ENCODE measurements at regions not wholly inside any gene's neighbourhood (a gene's known extent, or its start where the extent isn't known, plus 50 kb on each side); places are given as distances from the start of the nearest gene placed in this dataset.
A peak's percentile ranks its signal among the peaks of the same experiment; 100 is the strongest.

DNA sequence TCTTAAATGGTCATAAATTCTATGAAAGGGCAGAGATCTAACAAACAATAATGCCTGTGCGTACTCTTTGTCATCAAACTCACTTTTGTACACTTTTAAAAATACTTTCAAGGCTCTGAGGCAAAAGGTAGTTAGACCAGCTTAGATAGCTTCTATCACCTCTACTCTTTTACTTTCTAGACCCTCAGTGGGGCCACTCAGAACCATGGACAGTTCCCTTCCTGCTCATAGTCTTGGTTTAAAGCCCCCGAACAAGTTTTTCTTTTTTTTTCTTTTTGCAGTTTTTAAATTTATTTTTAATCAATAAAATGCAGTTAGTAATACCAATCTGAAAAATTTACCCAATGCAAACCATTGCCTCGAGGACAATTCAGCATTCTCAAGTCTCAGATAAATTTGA is 460.5 kb upstream of the CNKSR2 start:
- TF ChIP-seq, protein P1, sequence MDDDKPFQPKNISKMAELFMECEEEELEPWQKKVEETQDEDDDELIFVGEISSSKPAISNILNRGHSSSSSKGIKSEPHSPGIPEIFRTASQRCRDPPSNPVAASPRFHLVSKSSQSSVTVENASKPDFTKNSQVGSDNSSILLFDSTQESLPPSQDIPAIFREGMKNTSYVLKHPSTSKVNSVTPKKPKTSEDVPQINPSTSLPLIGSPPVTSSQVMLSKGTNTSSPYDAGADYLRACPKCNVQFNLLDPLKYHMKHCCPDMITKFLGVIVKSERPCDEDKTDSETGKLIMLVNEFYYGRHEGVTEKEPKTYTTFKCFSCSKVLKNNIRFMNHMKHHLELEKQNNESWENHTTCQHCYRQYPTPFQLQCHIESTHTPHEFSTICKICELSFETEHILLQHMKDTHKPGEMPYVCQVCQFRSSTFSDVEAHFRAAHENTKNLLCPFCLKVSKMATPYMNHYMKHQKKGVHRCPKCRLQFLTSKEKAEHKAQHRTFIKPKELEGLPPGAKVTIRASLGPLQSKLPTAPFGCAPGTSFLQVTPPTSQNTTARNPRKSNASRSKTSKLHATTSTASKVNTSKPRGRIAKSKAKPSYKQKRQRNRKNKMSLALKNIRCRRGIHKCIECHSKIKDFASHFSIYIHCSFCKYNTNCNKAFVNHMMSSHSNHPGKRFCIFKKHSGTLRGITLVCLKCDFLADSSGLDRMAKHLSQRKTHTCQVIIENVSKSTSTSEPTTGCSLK (tag by site-specific recombination; IDR thresholded peaks at IDR 0.05) = no peak
- TF ChIP-seq, protein P2, sequence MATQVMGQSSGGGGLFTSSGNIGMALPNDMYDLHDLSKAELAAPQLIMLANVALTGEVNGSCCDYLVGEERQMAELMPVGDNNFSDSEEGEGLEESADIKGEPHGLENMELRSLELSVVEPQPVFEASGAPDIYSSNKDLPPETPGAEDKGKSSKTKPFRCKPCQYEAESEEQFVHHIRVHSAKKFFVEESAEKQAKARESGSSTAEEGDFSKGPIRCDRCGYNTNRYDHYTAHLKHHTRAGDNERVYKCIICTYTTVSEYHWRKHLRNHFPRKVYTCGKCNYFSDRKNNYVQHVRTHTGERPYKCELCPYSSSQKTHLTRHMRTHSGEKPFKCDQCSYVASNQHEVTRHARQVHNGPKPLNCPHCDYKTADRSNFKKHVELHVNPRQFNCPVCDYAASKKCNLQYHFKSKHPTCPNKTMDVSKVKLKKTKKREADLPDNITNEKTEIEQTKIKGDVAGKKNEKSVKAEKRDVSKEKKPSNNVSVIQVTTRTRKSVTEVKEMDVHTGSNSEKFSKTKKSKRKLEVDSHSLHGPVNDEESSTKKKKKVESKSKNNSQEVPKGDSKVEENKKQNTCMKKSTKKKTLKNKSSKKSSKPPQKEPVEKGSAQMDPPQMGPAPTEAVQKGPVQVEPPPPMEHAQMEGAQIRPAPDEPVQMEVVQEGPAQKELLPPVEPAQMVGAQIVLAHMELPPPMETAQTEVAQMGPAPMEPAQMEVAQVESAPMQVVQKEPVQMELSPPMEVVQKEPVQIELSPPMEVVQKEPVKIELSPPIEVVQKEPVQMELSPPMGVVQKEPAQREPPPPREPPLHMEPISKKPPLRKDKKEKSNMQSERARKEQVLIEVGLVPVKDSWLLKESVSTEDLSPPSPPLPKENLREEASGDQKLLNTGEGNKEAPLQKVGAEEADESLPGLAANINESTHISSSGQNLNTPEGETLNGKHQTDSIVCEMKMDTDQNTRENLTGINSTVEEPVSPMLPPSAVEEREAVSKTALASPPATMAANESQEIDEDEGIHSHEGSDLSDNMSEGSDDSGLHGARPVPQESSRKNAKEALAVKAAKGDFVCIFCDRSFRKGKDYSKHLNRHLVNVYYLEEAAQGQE (tag by site-specific recombination; IDR thresholded peaks at IDR 0.05) = peak; percentile 85
- ChIA-PET POLR2A (no interaction called here), CTCF (no interaction called here)
- Histone ChIP-seq H3K4me3 (ENCODE audit: low read depth, low read length) (no peak overlapping the region), H3K27ac (ENCODE audit: extremely low read depth, low read depth, low read length) (no peak overlapping the region), H3K9me3 (ENCODE audit: control insufficient read depth, insufficient read depth, low read depth, low read length) (no peaks in the 10 kb centered on the region), H3K36me3 (ENCODE audit: control insufficient read depth in 2 of 2, insufficient read depth in 1 of 2, low read length in 2 of 2) (no peaks in the 10 kb centered on the region), H3K4me1 (ENCODE audit: control insufficient read depth, insufficient read depth, low read length) (no peaks in the 10 kb centered on the region)

DNA sequence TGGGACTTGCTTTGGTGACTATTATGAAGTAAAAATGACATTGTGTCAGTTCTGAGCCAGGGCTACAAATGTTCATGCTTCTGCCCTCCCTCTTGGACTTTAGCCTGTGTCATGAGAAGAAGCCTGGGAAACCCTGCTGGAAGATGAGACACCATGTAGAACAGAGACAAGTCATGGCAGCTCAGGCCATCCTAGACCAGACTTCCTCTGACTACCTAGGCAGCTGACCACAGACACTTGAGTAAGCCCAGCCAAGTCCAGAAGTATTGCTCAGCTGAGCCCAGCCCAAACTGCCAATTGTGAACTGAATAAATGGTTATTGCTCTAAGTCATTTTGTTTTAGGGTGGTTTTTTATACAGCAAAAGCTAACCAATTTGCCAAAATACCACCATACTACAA is 467.6 kb upstream of the CNKSR2 start:
- ChIA-PET POLR2A (no interaction called here), CTCF (no interaction called here)
- Histone ChIP-seq H3K4me1 (ENCODE audit: control insufficient read depth, insufficient read depth, low read length) (no peaks in the 10 kb centered on the region), H3K27ac (ENCODE audit: extremely low read depth, low read depth, low read length) (no peak overlapping the region), H3K4me3 (ENCODE audit: low read depth, low read length) (no peak overlapping the region), H3K36me3 (ENCODE audit: control insufficient read depth in 2 of 2, insufficient read depth in 1 of 2, low read length in 2 of 2) (no peaks in the 10 kb centered on the region), H3K9me3 (ENCODE audit: control insufficient read depth, insufficient read depth, low read depth, low read length) (no peaks in the 10 kb centered on the region)
- TF ChIP-seq, protein P3, sequence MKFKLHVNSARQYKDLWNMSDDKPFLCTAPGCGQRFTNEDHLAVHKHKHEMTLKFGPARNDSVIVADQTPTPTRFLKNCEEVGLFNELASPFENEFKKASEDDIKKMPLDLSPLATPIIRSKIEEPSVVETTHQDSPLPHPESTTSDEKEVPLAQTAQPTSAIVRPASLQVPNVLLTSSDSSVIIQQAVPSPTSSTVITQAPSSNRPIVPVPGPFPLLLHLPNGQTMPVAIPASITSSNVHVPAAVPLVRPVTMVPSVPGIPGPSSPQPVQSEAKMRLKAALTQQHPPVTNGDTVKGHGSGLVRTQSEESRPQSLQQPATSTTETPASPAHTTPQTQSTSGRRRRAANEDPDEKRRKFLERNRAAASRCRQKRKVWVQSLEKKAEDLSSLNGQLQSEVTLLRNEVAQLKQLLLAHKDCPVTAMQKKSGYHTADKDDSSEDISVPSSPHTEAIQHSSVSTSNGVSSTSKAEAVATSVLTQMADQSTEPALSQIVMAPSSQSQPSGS (tag by site-specific recombination; IDR thresholded peaks at IDR 0.05; ENCODE audit: low read depth) = no peak
- TF ChIP-seq ZNF202 (tag by site-specific recombination; IDR thresholded peaks at IDR 0.05; ENCODE audit: borderline replicate concordance) = no peak

DNA sequence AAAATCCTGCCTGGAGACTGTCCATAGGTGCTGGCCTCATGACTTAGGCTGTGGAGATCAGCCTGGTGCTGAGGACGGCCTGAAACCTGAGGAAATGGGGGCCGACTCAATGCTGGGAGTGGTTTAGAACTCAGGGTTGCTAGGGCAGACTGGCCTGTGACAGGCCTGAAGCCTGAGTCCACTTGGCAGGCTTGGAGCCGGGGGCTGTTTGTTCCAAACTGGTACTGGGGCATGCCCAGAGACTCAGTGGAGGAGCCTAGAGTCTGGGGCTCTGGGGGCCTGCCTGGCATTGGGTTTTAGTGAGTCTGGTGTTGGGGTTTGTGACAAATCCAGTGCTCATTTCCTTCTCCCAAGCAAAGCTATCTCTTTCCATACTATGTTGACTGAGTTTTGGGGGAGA is 489.7 kb upstream of the CNKSR2 start:
- Histone ChIP-seq H3K4me3 (ENCODE audit: low read depth, low read length) (no peak overlapping the region), H3K9me3 (ENCODE audit: control insufficient read depth, insufficient read depth, low read depth, low read length) (no peaks in the 10 kb centered on the region), H3K36me3 (ENCODE audit: control insufficient read depth in 2 of 2, insufficient read depth in 1 of 2, low read length in 2 of 2) (no peaks in the 10 kb centered on the region), H3K4me1 (ENCODE audit: control insufficient read depth, insufficient read depth, low read length) (no peaks in the 10 kb centered on the region), H3K27ac (ENCODE audit: extremely low read depth, low read depth, low read length) (no peak overlapping the region)
- ChIA-PET POLR2A (no interaction called here), CTCF (no interaction called here)
- TF ChIP-seq YY1 (tag by site-specific recombination; IDR thresholded peaks at IDR 0.05) (no peak), ZNF335 (tag by site-specific recombination; conservative IDR thresholded peaks at IDR 0.05) (no peak), GLIS1 (tag by site-specific recombination; IDR thresholded peaks at IDR 0.05) (no peak), ZNF23 (tag by site-specific recombination; IDR thresholded peaks at IDR 0.05; ENCODE audit: borderline replicate concordance) (no peak), SP7 (tag by site-specific recombination; IDR thresholded peaks at IDR 0.05) (no peak), FEZF1 (tag by site-specific recombination; IDR thresholded peaks at IDR 0.05) (no peak), HOXA7 (CRISPR knock-in tag; IDR thresholded peaks at IDR 0.05; ENCODE audit: borderline replicate concordance) (no peak), ZNF174 (tag by site-specific recombination; IDR thresholded peaks at IDR 0.05) (no peak), KLF7 (tag by site-specific recombination; IDR thresholded peaks at IDR 0.05; ENCODE audit: borderline replicate concordance) (no peak), ZNF274 (IDR thresholded peaks at IDR 0.05; ENCODE audit: low read length) (no peak), ZNF274 (tag by site-specific recombination; IDR thresholded peaks at IDR 0.05; ENCODE audit: borderline replicate concordance) (no peak), ZNF2 (tag by site-specific recombination; IDR thresholded peaks at IDR 0.05) (no peak)
- TF ChIP-seq, protein P4, sequence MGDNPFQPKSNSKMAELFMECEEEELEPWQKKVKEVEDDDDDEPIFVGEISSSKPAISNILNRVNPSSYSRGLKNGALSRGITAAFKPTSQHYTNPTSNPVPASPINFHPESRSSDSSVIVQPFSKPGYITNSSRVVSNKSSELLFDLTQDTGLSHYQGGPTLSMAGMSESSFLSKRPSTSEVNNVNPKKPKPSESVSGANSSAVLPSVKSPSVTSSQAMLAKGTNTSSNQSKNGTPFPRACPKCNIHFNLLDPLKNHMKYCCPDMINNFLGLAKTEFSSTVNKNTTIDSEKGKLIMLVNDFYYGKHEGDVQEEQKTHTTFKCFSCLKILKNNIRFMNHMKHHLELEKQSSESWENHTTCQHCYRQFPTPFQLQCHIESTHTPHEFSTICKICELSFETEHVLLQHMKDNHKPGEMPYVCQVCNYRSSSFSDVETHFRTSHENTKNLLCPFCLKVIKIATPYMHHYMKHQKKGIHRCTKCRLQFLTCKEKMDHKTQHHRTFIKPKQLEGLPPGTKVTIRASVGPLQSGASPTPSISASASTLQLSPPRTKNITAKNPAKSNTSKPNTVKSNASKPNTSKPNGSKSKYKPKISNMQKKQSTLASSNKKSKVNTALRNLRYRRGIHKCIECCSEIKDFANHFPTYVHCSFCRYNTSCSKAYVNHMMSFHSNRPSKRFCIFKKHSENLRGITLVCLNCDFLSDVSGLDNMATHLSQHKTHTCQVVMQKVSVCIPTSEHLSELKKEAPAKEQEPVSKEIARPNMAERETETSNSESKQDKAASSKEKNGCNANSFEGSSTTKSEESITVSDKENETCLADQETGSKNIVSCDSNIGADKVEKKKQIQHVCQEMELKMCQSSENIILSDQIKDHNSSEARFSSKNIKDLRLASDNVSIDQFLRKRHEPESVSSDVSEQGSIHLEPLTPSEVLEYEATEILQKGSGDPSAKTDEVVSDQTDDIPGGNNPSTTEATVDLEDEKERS (tag by site-specific recombination; IDR thresholded peaks at IDR 0.05) = no peak
- TF ChIP-seq, protein P5, sequence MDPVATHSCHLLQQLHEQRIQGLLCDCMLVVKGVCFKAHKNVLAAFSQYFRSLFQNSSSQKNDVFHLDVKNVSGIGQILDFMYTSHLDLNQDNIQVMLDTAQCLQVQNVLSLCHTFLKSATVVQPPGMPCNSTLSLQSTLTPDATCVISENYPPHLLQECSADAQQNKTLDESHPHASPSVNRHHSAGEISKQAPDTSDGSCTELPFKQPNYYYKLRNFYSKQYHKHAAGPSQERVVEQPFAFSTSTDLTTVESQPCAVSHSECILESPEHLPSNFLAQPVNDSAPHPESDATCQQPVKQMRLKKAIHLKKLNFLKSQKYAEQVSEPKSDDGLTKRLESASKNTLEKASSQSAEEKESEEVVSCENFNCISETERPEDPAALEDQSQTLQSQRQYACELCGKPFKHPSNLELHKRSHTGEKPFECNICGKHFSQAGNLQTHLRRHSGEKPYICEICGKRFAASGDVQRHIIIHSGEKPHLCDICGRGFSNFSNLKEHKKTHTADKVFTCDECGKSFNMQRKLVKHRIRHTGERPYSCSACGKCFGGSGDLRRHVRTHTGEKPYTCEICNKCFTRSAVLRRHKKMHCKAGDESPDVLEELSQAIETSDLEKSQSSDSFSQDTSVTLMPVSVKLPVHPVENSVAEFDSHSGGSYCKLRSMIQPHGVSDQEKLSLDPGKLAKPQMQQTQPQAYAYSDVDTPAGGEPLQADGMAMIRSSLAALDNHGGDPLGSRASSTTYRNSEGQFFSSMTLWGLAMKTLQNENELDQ (tag by site-specific recombination; IDR thresholded peaks at IDR 0.05; ENCODE audit: low read depth) = no peak
